ENCODE measurements at regions not wholly inside any gene's neighbourhood (a gene's known extent, or its start where the extent isn't known, plus 50 kb on each side); places are given as distances from the start of the nearest gene placed in this dataset.

DNA sequence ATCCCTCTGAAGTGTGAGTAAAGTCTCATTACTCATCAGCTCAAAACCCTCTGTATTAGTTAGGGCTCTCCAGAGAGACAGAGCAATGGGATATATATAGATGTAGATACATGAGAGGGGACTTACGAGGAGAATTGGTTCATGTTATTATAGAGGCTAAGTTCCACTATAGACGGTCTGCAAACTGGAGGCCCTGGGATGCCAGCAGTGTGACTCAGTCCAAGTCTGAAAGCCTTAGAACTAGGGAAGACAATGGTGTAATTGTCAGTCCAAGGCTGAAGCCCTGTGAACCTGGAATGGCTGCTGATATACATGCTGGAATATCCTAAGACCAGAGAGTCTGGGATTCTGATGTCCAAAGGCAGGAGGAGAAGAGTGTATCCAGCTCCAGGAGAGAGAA lies 57.3 kb upstream of the CEP83 start:
- DNase-seq = no peak

DNA sequence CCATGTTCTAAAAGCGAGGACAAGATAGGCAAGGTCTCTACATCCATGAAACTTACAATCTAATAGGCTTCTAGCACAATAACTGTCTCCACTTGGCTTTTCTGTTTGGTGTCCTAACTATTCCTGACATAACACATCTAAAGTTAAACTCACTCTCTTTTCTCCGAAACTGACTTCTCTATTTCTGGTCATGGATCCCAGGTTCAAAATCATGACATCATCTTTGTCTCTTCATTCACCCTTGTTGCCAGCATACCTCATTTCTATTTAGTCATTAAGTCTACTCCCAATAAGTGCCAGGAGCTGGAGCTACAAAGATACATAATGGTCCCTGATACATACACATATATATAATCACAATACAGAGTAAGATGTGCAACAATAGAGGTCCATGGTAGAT lies 53.9 kb upstream of the CEP83 start:
- DNase-seq = no peak

DNA sequence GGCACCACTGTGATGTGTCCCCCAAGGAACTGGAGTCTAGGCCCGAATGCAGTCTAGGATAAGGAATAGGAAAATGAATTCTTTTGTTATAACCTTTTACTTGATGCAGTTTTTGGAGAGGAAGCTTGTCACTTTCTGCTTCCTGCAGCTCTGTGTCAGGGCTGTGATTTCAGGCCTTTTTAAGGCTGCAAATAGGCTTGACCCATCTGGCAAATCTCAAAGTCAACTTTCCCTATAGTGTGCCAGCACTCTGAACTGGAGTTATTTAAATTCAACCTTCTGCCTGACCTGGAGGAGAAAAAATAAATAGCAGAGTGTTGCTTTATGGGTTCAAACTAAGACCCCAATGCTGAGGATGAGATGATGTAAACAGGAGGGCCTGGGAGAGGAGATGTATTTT lies 51.8 kb upstream of the CEP83 start:
- DNase-seq = no peak

DNA sequence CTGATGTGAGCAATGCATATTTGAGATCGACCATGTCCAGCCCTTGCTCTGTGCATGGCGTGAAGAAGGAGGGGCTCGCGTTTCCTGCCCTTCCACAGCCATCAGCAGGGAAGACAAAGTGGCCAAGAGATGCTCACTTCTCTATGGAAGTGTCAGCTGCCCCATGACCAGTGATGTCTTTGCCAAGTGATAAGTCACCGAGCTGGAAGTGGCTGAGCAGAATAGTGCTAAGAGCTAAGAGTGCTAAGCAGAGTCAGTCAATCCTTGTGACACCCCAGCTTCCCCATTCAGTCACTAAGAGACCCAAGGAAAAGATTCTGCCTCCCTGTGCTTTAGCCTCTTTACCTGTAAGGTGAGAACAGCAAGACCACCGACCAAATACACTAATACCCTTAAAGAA lies 50.5 kb upstream of the CEP83 start:
- DNase-seq = peak in 2 of 4 experiments; percentile 2 to 14

Measured in suppressor macrophage (primary cell).